ENCODE measurements at regions not wholly inside any gene's neighbourhood (a gene's known extent, or its start where the extent isn't known, plus 50 kb on each side); places are given as distances from the start of the nearest gene placed in this dataset.
"Not testable (repeated sequence)": the region's sequence is repeated elsewhere in the genome, so short reads cannot be mapped to it uniquely, and the experiment has no call there.

- not testable (repeated sequence) for DNase-seq (ENCODE audit: low read depth)
These were observed 127.1 kb downstream of the NXPE2 start for GRCh38 chr11:114805431-114805830.

GRCh38 chr11:114811971-114812370 lies 133.6 kb downstream of the NXPE2 start:
- no peak for DNase-seq (ENCODE audit: low read depth)

GRCh38 chr11:114812733-114813132 lies 134.4 kb downstream of the NXPE2 start:
- DNase-seq (ENCODE audit: low read depth): no peak

- DNase-seq (ENCODE audit: low read depth): no peak
These were observed 134.9 kb downstream of the NXPE2 start for GRCh38 chr11:114813189-114813718.

GRCh38 chr11:114815176-114815575 lies 136.8 kb downstream of the NXPE2 start:
- DNase-seq (ENCODE audit: low read depth): no peak

GRCh38 chr11:114815761-114816160 lies 137.4 kb downstream of the NXPE2 start:
- no peak for DNase-seq (ENCODE audit: low read depth)

GRCh38 chr11:114816791-114817190 lies 138.5 kb downstream of the NXPE2 start:
- no peak for DNase-seq (ENCODE audit: low read depth)

GRCh38 chr11:114818382-114818781 lies 140.1 kb downstream of the NXPE2 start:
- no peak for DNase-seq (ENCODE audit: low read depth)

- no peak for DNase-seq (ENCODE audit: low read depth)
These were observed 140.7 kb downstream of the NXPE2 start for GRCh38 chr11:114819028-114819427.

- DNase-seq (ENCODE audit: low read depth): no peak
These were observed 142.3 kb downstream of the NXPE2 start for GRCh38 chr11:114820621-114821020.

- DNase-seq (ENCODE audit: low read depth): no peak
These were observed 143.5 kb downstream of the NXPE2 start for GRCh38 chr11:114821621-114822412.

GRCh38 chr11:114826910-114827442 lies 148.6 kb downstream of the NXPE2 start:
- no peak for DNase-seq (ENCODE audit: low read depth)

GRCh38 chr11:114827736-114828135 lies 149.4 kb downstream of the NXPE2 start:
- DNase-seq (ENCODE audit: low read depth): no peak

GRCh38 chr11:114832532-114833125 lies 154.3 kb downstream of the NXPE2 start:
- DNase-seq (ENCODE audit: low read depth): no peak

- DNase-seq (ENCODE audit: low read depth): no peak
These were observed 157.8 kb downstream of the NXPE2 start for GRCh38 chr11:114836161-114836560.

GRCh38 chr11:114844896-114845295 lies 166.6 kb downstream of the NXPE2 start:
- no peak for DNase-seq (ENCODE audit: low read depth)

- DNase-seq (ENCODE audit: low read depth): no peak
These were observed 167.6 kb downstream of the NXPE2 start for GRCh38 chr11:114845766-114846415.

GRCh38 chr11:114846416-114846791 lies 168.1 kb downstream of the NXPE2 start:
- DNase-seq (ENCODE audit: low read depth): no peak

GRCh38 chr11:114847306-114847975 lies 169.1 kb downstream of the NXPE2 start:
- DNase-seq (ENCODE audit: low read depth): no peak

- no peak for DNase-seq (ENCODE audit: low read depth)
These were observed 169.7 kb downstream of the NXPE2 start for GRCh38 chr11:114848027-114848426.

- DNase-seq (ENCODE audit: low read depth): no peak
These were observed 179.0 kb downstream of the NXPE2 start for GRCh38 chr11:114857281-114857680.

- no peak for DNase-seq (ENCODE audit: low read depth)
These were observed 186.6 kb downstream of the NXPE2 start for GRCh38 chr11:114864896-114865295.
